Epithelial cell of prostate (primary cell): ENCODE measurements at regions not wholly inside any gene's neighbourhood (a gene's known extent, or its start where the extent isn't known, plus 50 kb on each side); places are given as distances from the start of the nearest gene placed in this dataset.

Experiments
- DNase-seq: peaks from one replicate; pipeline ENCODE4 v3.0.0-alpha.2; 2011; ENCODE audit warnings: low read depth, low spot score
- H3K27ac ChIP-seq: fragments of 450-650 bp; 2 replicates; pipeline ENCODE4 v1.5.1; 2017; ENCODE audit warnings: mild to moderate bottlenecking

DNA sequence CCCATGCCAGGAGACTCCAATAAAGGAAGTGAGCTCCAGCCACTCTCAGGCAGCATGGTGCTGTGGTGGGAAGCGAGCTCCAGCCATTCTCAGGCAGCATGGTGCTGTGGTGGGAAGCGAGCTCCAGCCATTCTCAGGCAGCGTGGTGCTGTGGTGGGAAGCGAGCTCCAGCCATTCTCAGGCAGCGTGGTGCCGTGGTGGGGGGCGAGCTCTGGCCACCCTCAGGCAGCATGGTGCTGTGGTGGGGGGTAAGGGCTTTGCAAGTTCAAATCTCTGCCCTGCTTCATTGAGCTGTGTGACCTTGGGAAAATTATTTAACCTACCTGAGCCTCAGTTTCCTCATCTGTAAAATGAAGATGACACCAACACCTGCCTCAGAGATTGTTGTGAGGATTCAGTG lies 975.1 kb downstream of the BCL11B start:
- H3K27ac ChIP-seq = no peak overlapping the region
- no peak for DNase-seq

- DNase-seq = no peak
- H3K27ac ChIP-seq = no peak overlapping the region
These were observed 974.4 kb downstream of the BCL11B start for GRCh38 chr14:98297567-98297966.

DNA sequence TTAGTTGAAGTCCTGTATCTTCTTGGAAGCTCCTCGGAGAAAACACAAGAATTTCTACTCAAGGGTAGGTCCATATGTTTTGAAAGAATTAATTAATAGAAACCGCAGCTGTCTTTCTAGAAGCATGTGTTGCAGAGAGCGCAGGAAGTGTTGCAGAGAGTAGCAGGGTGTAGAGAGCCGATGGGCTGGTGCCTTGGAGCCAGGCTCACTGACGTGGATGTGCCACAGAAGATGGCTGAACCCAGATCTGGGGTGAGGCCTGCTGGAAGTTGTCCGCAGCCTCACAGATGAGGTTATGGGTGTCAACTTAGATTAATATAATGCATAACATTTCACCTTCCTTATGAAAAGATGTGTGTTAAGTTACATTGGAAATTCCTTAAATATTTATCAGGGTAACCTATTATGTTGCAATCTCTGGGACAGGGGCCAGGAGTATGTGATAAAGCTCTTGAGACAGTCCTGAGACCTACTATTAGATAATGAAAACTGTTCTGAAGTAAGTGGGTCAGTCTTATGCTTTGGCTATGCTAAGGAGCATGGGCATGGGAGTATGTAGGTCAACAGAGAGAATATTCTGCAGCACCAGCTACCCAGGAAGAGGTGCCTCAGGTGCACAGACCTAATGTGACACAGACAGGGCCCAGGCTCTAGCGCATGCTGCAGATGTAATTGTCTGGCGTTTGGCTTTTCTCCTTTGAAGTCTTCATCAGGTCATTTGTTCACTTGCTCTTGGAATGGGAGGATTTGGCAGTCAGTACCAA lies 973.3 kb downstream of the BCL11B start:
- no peak for DNase-seq
- H3K27ac ChIP-seq = no peak overlapping the region

DNA sequence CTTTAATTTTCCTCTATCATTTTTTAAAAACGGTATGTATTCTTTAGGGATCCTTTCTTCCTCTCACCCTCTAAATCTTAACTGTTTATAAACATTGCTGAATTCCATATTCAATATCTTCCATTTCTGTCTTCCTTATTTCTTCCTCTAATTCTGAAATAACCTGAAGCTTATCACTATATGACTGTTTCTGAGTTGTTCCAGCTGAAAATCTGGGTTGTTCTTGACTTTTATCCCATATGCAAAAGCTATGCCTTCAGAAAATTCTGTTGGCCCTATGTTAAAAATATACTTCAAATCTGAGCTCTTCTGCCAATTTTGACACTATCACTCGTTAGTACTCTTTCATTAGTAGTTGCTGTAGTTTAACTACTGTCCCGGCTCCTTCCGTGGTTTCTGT lies 970.3 kb downstream of the BCL11B start:
- no peak overlapping the region for H3K27ac ChIP-seq
- no peak for DNase-seq

GRCh38 chr14:98304574-98304973 lies 967.4 kb downstream of the BCL11B start:
- DNase-seq = no peak
- H3K27ac ChIP-seq = no peak overlapping the region

- DNase-seq = no peak
- no peak overlapping the region for H3K27ac ChIP-seq
These were observed 962.4 kb downstream of the BCL11B start for GRCh38 chr14:98309591-98309990.

GRCh38 chr14:98312006-98312405 lies 960.0 kb downstream of the BCL11B start:
- DNase-seq = no peak
- H3K27ac ChIP-seq = no peak overlapping the region

DNA sequence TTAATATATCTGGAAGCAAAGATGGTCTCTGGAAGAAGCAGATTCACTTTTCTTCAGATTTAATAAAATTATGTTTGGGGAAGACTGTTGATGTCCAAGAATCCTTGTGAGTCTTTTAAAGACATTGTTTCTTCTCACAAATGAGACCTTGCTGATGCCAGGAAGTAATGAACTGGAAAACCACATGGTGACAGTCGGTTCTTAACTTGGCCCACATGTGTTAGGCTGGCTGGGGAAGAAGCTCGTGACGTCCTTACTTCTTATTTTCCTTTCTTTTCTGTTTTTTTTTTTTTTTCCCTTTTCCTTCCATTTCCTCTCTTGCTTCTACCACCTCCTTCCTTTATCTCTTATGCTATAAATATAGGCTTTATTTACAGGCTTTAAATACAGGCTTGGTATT lies 950.2 kb downstream of the BCL11B start:
- no peak overlapping the region for H3K27ac ChIP-seq
- no peak for DNase-seq

- DNase-seq = no peak
- H3K27ac ChIP-seq = no peak overlapping the region
These were observed 948.2 kb downstream of the BCL11B start for GRCh38 chr14:98323836-98324235.

- no peak overlapping the region for H3K27ac ChIP-seq
- DNase-seq = no peak
These were observed 946.2 kb downstream of the BCL11B start for GRCh38 chr14:98325761-98326160.

GRCh38 chr14:98328496-98328895 lies 943.5 kb downstream of the BCL11B start:
- no peak overlapping the region for H3K27ac ChIP-seq
- DNase-seq = no peak

DNA sequence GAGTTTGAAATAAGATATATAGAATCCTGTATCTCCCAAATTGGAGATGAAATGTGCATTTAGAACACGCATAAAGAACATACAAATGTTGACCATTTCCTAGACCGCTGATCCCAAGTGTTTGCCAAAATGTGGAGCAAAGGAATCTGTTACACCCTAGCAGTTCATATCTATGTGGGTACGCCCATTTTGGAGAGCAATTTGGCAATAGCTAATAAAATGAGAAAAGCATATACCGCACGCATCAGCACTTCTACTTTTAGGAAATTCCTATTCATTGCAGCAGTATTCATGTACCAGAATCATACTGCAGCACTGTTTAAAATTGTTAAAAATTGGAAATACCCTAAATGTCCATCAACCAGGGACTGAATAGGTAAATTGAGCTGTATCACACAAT lies 937.8 kb downstream of the BCL11B start:
- H3K27ac ChIP-seq = no peak overlapping the region
- no peak for DNase-seq

- no peak overlapping the region for H3K27ac ChIP-seq
- DNase-seq = no peak
These were observed 930.8 kb downstream of the BCL11B start for GRCh38 chr14:98341211-98341610.

DNA sequence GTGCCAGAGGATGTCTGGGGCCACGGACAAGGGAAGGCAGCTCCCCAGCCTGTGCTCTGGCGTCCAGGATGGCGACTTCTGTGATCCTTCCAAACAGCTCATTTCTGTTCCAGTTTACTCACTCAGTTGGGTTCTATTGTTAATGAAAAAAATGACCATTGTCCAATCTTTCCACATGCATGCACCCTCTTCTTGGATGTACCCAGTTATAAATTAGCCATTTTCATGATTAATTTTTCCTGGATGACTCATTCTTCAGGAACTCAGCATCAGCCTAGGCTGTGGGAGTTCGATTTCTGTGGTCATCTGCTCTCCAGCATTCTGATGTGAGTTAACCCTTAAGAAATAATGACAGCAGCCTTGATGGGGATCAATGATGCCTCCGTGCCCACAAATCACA lies 926.8 kb downstream of the BCL11B start:
- H3K27ac ChIP-seq = no peak overlapping the region
- no peak for DNase-seq

GRCh38 chr14:98347686-98348085 lies 924.3 kb downstream of the BCL11B start:
- no peak for DNase-seq
- no peak overlapping the region for H3K27ac ChIP-seq

- no peak for DNase-seq
- H3K27ac ChIP-seq = no peak overlapping the region
These were observed 923.5 kb downstream of the BCL11B start for GRCh38 chr14:98348505-98348904.

- H3K27ac ChIP-seq = no peak overlapping the region
- DNase-seq = no peak
These were observed 921.8 kb downstream of the BCL11B start for GRCh38 chr14:98350213-98350612.

DNA sequence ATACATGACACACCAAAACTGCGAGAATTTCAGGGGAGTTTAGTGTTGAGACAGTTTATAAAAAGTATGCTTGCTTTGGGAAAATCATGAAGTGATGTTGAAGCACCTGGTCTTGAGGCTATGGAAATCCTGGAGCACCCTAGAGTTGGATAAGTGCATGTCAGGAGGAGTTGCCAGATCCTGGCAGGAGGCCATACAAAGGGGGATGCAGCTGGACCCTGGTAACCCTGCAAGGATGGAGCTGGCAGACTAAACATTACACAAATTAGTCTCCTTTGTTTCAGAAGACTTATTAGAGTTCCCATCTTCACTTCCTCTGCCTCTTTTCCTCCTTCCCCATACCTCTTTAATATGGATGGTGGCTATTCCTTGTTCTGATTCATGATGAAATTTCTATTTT lies 907.0 kb downstream of the BCL11B start:
- H3K27ac ChIP-seq = no peak overlapping the region
- no peak for DNase-seq

DNA sequence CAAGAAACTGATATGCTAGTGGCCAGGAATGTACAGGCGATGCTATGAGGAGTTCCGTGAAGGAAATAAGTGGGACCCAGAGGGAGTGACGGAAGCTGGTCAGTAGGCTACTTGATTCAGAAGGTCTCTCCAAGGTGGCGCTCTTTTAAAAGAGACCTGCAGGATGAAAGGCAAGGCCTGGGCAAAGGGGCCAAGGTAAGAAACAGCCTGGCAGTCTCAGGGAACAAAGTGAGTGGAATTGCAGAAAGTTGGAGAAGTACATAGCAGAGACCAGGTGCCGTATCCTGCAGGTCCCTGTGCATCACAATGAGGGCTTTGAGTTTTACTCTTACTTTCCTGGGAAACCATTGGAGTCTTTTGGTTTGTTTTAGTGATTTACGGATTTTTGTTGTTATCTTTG lies 905.6 kb downstream of the BCL11B start:
- no peak for DNase-seq
- no peak overlapping the region for H3K27ac ChIP-seq

DNA sequence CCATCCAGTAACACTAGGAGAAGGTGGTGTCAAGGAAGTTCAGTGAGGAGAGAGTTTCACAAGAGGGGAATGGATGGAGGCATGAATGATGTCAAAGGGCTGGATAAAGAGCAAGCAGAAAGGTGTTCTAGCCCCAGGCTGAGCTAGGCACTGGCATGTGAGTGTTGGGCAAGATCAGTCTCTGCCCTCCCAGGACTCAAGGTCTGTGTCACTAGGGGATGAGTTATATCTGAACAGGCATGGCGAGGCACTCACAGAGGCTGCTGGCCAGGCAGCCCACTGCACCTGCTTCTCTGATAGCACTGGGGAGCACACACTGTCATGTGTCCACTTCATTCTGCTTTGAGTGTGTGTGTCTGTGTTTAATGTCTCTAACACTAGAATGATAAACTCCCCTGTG lies 903.8 kb downstream of the BCL11B start:
- H3K27ac ChIP-seq = peak overlapping the region; percentile 74
- peak; percentile 22 for DNase-seq

DNA sequence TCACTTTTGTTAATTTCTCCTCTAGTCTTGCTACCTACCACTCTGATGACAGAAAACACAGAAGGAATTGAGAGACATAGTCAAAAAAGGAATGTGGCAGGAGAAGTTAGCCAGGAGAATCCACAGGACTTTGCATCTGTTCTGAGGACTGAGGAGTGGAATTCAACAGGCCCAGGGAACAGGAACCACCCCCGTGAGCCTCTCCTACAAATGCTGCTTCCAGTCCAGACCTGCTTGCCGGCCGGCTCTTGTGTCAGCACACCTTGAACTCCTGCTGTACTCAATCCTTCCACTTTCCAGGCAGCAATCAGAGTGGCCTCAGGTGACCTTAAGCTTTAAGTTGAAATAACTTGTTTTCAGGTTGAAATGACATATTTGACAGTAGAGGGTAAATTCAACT lies 903.1 kb downstream of the BCL11B start:
- peak; percentile 36 for DNase-seq
- peak overlapping the region; percentile 74 for H3K27ac ChIP-seq

- peak overlapping the region; percentile 74 for H3K27ac ChIP-seq
- DNase-seq = no peak
These were observed 902.7 kb downstream of the BCL11B start for GRCh38 chr14:98369344-98369743.
